GM12891 (cell line): ENCODE measurements at regions not wholly inside any gene's neighbourhood (a gene's known extent, or its start where the extent isn't known, plus 50 kb on each side); places are given as distances from the start of the nearest gene placed in this dataset.

Source experiments
- PAX5 ChIP-seq: IDR thresholded peaks from 2 replicates; pipeline ENCODE4 v1.6.1; 2011; ENCODE audit warnings: low read length, moderate library complexity, mild to moderate bottlenecking; ENCODE audit not compliant: insufficient read depth, severe bottlenecking
- POLR2A ChIP-seq: IDR thresholded peaks from 2 replicates; pipeline ENCODE4 v1.6.1; 2011; ENCODE audit warnings: low read depth, low read length, control low read depth
- POLR2AphosphoS5 ChIP-seq: IDR thresholded peaks from 2 replicates; pipeline ENCODE4 v1.6.1; 2011; ENCODE audit warnings: low read depth, low read length, control low read depth
- POU2F2 ChIP-seq: IDR thresholded peaks from 2 replicates; pipeline ENCODE4 v1.6.1; 2011; ENCODE audit warnings: low read depth, mild to moderate bottlenecking, control low read depth, low read length, moderate library complexity
- SPI1 ChIP-seq: IDR thresholded peaks from 2 replicates; pipeline ENCODE4 v1.6.1; 2011; ENCODE audit warnings: low read depth, low read length, control low read depth
- TAF1 ChIP-seq: IDR thresholded peaks from 2 replicates; pipeline ENCODE4 v1.6.1; 2011; ENCODE audit warnings: low read depth, low read length, control low read depth

GRCh38 chr13:90389537-90389936 is 958.0 kb upstream of the MIR17HG start:
- no peak for TF ChIP-seq POLR2A
- no peak for TF ChIP-seq POLR2AphosphoS5
- no peak for TF ChIP-seq TAF1
- no peak for TF ChIP-seq PAX5
- no peak for TF ChIP-seq SPI1
- TF ChIP-seq POU2F2: no peak
